Esophagus squamous epithelium (tissue), 5 donors: ENCODE measurements at regions not wholly inside any gene's neighbourhood (a gene's known extent, or its start where the extent isn't known, plus 50 kb on each side); places are given as distances from the start of the nearest gene placed in this dataset.

Experiments
- DNase-seq: peaks from one replicate; lab custom pipeline; 2025; lab: John Stamatoyannopoulos, UW
- H3K27ac ChIP-seq, 4 donors: fragments of 200-600 bp; sonication (generic); one replicate each; pipeline ENCODE4 v1.5.1; 2016 to 2019; ENCODE audit warnings: mild to moderate bottlenecking in 1 of 4
- H3K27me3 ChIP-seq, 4 donors: fragments of 200-600 bp; sonication (generic); 1 replicate in 3 of 4; 2 replicates in 1 of 4; pipeline versions ENCODE4 v1.5.1 to v1.6.0; 2017 to 2021; ENCODE audit warnings: antibody characterized with exemption in 1 of 4
- H3K36me3 ChIP-seq, 3 donors: fragments of 200-600 bp; sonication (generic); one replicate each; pipeline ENCODE4 v1.5.1; 2016 to 2019
- H3K4me1 ChIP-seq, 3 donors: fragments of 200-600 bp; sonication (generic); one replicate each; pipeline ENCODE4 v1.5.1; 2017 to 2019
- H3K4me3 ChIP-seq, 4 donors: fragments of 200-600 bp; sonication (generic); 1 replicate in 3 of 4; 2 replicates in 1 of 4; pipeline ENCODE4 v1.5.1; 2016 to 2019; ENCODE audit warnings: mild to moderate bottlenecking in 2 of 4, moderate library complexity in 1 of 4
- H3K9me3 ChIP-seq, 3 donors: fragments of 200-600 bp; sonication (generic); one replicate each; pipeline ENCODE4 v1.5.1; 2016 to 2019
- POLR2A ChIP-seq, 4 donors: fragments of 450-650 bp; IDR thresholded peaks; one replicate each; pipeline ENCODE4 v1.6.1; 2017; ENCODE audit warnings: antibody characterized with exemption in 4 of 4, mild to moderate bottlenecking in 4 of 4, moderate library complexity in 3 of 4
- WGBS, 2 donors: methylation state at CpG; one replicate each; pipeline ENCODE4 v1.1.5; 2018; 5-methylcytosine and 5-hydroxymethylcytosine counted together
- intact Hi-C: fragments of 100-400 bp; cut with DNase I; formaldehyde crosslinking; loops from one replicate; pipeline ENCODE4 v1.15.0; 2022
- TF ChIP-seq, protein P1 (sequence below), 6 experiments: fragments of 450-650 bp in 4 of 6; fragments of 200-600 bp in 2 of 6; sonication (generic) in 2 of 6; IDR thresholded peaks; one replicate each; pipeline ENCODE4 v1.5.1; 2016 to 2019; ENCODE audit warnings: antibody characterized with exemption in 6 of 6, mild to moderate bottlenecking in 4 of 6, moderate library complexity in 4 of 6
- donor health status: DM: yes; HTN: yes; CAD: no.

DNA sequence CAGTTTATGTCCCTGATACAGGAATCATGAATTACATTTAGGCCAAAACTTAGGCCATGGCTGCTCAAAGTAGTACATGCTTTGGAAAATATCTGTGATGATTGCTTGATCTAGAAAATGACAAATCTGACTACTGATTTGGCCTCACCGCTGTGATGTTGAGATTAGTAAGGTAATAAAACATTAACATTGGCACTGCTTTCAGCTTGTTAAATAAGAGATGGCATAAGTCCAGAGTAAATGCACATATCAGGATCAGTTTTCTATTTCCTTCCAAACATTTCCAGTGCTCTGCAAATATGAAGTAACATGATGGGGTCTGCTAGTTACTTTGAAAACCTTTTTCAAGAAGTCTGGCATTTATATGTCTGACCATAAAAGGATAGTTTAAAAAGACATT is 687.3 kb upstream of the ACTRT1 start:
- TF ChIP-seq POLR2A (IDR thresholded peaks at IDR 0.05): no peak
- TF ChIP-seq, protein P1, sequence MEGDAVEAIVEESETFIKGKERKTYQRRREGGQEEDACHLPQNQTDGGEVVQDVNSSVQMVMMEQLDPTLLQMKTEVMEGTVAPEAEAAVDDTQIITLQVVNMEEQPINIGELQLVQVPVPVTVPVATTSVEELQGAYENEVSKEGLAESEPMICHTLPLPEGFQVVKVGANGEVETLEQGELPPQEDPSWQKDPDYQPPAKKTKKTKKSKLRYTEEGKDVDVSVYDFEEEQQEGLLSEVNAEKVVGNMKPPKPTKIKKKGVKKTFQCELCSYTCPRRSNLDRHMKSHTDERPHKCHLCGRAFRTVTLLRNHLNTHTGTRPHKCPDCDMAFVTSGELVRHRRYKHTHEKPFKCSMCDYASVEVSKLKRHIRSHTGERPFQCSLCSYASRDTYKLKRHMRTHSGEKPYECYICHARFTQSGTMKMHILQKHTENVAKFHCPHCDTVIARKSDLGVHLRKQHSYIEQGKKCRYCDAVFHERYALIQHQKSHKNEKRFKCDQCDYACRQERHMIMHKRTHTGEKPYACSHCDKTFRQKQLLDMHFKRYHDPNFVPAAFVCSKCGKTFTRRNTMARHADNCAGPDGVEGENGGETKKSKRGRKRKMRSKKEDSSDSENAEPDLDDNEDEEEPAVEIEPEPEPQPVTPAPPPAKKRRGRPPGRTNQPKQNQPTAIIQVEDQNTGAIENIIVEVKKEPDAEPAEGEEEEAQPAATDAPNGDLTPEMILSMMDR (IDR thresholded peaks at IDR 0.05): no peak
- 38 to 60% methylated on average over 1 of the region's 1 CpG for WGBS, 2 donors
- intact Hi-C loops: no loop called here
- H3K27ac ChIP-seq: no peak overlapping the region
- no peaks in the 10 kb centered on the region for H3K4me1 ChIP-seq
- no peak overlapping the region for H3K4me3 ChIP-seq
- no peaks in the 10 kb centered on the region for H3K27me3 ChIP-seq
- no peaks in the 10 kb centered on the region for H3K9me3 ChIP-seq
- no peak for DNase-seq
- H3K36me3 ChIP-seq: no peaks in the 10 kb centered on the region

DNA sequence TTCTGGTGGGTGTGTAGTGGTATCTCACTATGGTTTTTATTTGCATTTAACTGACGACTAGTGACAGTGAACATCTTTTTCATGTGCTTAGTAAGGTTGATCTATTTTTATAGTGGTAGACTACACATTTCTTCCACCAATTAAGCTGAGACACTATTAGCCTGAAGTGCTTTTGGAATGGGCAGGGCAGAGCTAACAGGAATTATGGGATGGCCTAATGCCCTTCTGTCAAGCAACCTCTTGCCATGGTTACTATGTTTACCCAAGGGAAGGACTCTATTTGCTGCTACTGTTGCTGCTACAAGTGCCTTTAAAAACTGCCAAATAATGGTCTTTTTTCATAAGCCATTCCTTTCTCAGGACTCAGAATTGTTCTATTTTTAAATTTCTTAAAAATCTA is 676.7 kb upstream of the ACTRT1 start:
- WGBS, 2 donors: 22 to 54% methylated on average over 1 of the region's 1 CpG
- TF ChIP-seq POLR2A (IDR thresholded peaks at IDR 0.05): no peak
- TF ChIP-seq, protein P1 (IDR thresholded peaks at IDR 0.05): no peak

DNA sequence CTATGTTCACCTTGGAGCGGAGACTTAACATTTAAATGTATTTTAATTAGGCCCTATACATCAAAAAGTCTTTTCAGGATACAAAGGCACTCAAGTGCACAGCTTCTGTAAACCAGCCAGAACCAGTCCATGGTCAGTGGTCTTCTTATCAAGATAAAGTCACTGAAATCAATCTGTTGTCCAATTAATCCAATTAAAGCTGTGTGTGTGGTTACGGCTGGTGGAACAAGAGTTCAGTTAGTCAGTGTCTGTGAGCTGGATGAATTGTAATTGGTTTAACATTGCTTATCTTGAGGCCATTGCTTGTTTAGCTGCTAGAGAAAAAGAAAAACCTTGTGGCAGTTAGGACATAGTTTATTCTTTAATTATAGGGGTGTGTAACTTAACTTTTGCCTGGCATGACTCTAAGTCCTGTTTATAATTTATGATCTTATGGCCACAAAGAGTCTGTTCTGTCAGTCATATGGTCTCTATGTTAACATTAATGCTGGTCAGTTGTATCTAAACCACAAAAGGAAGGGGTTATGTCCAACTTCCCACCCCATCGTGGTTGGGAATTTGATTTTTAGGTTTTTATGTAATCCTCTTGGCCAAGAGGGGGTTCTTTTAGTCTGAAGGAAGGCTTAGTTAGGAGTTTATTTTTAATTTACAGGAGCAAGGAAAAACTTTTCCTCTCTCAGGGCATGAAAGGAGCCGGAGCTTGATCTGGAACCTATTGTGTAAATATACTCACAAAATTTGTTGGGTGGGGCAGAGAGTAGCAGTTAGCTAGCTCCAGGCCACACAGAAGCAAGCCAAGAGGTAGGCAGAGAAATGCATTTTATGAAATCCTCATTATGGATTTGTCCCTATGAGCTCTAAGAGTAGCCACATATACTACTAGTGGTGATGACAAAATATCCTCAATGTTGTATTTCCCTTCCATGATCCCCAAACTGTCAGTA is 665.7 kb upstream of the ACTRT1 start:
- no peaks in the 10 kb centered on the region for H3K27me3 ChIP-seq
- H3K36me3 ChIP-seq: no peaks in the 10 kb centered on the region
- DNase-seq: no peak
- WGBS, 2 donors: 43 to 63% methylated on average over 4 of the region's 4 CpGs
- H3K9me3 ChIP-seq: no peaks in the 10 kb centered on the region
- H3K4me3 ChIP-seq: no peak overlapping the region
- TF ChIP-seq POLR2A (IDR thresholded peaks at IDR 0.05): no peak
- TF ChIP-seq, protein P1 (IDR thresholded peaks at IDR 0.05): no peak
- no peak overlapping the region for H3K27ac ChIP-seq
- intact Hi-C loops: no loop called here
- no peaks in the 10 kb centered on the region for H3K4me1 ChIP-seq

More for the DNA sequence above, 676.7 kb upstream of the ACTRT1 start:
- Histone ChIP-seq H3K27ac (no peak overlapping the region), H3K4me3 (no peak overlapping the region), H3K36me3 (no peaks in the 10 kb centered on the region), H3K27me3 (no peaks in the 10 kb centered on the region), H3K9me3 (no peaks in the 10 kb centered on the region), H3K4me1 (no peaks in the 10 kb centered on the region)
- intact Hi-C loops: no loop called here
- DNase-seq: no peak

DNA sequence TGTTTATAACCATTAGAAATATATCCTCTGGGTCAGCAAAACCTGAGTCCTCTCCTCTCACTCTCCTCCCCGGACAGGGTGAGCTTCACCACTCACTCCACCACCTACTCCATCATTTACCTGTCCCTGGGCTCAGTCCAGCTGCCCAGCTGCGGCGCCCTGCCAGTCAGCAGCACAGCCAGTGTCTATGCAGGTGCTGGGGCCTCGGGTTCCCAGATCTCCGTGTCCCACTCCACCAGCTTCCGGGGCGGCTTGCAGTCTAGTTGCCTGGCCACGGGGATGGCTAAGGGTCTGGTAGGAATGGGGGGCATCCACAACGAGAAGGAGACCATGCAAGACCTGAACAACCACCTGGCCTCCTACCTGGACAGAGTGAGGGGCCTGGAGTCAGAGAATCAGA is 662.2 kb upstream of the ACTRT1 start:
- H3K27ac ChIP-seq: no peak overlapping the region
- no peaks in the 10 kb centered on the region for H3K9me3 ChIP-seq
- intact Hi-C loops: no loop called here
- no peak overlapping the region for H3K4me3 ChIP-seq
- no peak for TF ChIP-seq POLR2A (IDR thresholded peaks at IDR 0.05)
- TF ChIP-seq, protein P1 (IDR thresholded peaks at IDR 0.05): no peak
- no peaks in the 10 kb centered on the region for H3K4me1 ChIP-seq
- DNase-seq: no peak
- H3K36me3 ChIP-seq: no peaks in the 10 kb centered on the region
- no peaks in the 10 kb centered on the region for H3K27me3 ChIP-seq
- WGBS, 2 donors: 74 to 77% methylated on average over 4 to 5 of the region's 9 CpGs

DNA sequence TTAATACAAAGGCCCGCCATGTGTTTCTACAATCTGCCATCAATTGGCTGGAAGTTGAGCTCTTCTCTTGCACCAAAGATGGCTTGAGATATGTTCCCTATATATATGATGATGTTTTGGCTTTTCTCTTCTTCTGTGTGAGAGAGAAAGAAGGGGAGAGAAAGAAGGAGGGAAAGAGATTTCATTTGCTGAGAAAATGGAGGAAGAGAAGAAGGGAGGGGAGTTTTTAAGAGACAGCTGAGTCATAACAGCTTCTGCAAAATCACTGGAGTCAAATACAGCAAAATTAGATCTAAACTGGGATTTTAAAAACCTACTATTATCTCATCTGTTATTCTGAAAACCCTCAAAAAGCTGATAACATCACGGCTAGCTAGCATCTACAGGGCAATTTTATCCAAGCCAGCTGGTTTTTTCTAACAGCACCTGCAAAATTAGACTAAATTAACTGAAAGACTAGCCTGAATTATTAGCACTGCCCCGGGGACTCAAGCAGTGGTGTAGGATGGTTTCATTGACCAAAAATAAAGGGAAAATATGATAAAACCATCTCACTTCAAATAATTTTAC is 647.6 kb upstream of the ACTRT1 start:
- H3K4me1 ChIP-seq: no peaks in the 10 kb centered on the region
- H3K9me3 ChIP-seq: no peaks in the 10 kb centered on the region
- 58 to 77% methylated on average over 2 to 3 of the region's 3 CpGs for WGBS, 2 donors
- TF ChIP-seq, protein P1 (IDR thresholded peaks at IDR 0.05): no peak
- TF ChIP-seq POLR2A (IDR thresholded peaks at IDR 0.05): no peak
- H3K27me3 ChIP-seq: no peaks in the 10 kb centered on the region
- no peak overlapping the region for H3K27ac ChIP-seq
- no peaks in the 10 kb centered on the region for H3K36me3 ChIP-seq
- no peak for DNase-seq
- intact Hi-C loops: no loop called here
- H3K4me3 ChIP-seq: no peak overlapping the region
